ENCODE measurements at regions not wholly inside any gene's neighbourhood (a gene's known extent, or its start where the extent isn't known, plus 50 kb on each side); places are given as distances from the start of the nearest gene placed in this dataset.

DNA sequence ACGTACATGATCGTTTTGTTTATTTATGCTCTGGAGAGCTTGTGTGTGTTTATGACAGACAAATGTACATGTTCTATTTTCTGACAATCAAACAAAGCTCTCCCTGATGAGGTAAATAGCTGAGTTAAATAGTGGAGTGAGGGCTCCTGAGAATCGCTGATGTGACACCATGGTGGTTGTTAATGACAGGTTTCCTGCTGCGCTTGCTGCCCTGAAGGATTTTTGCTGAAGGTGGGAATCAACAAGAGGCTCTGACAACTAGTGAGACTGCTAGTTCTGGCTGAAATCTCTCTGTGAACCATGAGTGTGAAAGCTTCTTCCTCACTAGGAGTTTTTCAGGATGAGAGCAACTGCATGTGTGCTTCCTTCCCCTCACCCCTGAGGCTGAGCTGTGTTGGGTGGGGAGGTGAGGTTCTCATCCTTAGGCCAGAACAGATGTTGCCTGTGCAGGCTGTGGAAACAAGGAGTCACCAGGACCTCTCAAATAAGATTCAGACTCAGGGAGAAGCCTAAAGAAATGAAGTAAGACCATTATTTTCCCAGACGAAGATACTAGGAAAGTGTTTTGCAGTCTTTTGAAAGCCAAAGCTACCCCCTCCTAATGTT is 173.4 kb upstream of the JADE1 start:
- TF ChIP-seq ELF4 (CRISPR knock-in tag; IDR thresholded peaks at IDR 0.05; ENCODE audit: low read depth) (no peak), NR1H2 (CRISPR knock-in tag; IDR thresholded peaks at IDR 0.05) (no peak), JUN (CRISPR knock-in tag; IDR thresholded peaks at IDR 0.05) (no peak), ETV6 (CRISPR knock-in tag; IDR thresholded peaks at IDR 0.05) (no peak)
- TF ChIP-seq, protein P1, sequence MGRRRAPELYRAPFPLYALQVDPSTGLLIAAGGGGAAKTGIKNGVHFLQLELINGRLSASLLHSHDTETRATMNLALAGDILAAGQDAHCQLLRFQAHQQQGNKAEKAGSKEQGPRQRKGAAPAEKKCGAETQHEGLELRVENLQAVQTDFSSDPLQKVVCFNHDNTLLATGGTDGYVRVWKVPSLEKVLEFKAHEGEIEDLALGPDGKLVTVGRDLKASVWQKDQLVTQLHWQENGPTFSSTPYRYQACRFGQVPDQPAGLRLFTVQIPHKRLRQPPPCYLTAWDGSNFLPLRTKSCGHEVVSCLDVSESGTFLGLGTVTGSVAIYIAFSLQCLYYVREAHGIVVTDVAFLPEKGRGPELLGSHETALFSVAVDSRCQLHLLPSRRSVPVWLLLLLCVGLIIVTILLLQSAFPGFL (CRISPR knock-in tag; IDR thresholded peaks at IDR 0.05; ENCODE audit: borderline replicate concordance) = no peak
- TF ChIP-seq, protein P2, sequence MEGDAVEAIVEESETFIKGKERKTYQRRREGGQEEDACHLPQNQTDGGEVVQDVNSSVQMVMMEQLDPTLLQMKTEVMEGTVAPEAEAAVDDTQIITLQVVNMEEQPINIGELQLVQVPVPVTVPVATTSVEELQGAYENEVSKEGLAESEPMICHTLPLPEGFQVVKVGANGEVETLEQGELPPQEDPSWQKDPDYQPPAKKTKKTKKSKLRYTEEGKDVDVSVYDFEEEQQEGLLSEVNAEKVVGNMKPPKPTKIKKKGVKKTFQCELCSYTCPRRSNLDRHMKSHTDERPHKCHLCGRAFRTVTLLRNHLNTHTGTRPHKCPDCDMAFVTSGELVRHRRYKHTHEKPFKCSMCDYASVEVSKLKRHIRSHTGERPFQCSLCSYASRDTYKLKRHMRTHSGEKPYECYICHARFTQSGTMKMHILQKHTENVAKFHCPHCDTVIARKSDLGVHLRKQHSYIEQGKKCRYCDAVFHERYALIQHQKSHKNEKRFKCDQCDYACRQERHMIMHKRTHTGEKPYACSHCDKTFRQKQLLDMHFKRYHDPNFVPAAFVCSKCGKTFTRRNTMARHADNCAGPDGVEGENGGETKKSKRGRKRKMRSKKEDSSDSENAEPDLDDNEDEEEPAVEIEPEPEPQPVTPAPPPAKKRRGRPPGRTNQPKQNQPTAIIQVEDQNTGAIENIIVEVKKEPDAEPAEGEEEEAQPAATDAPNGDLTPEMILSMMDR (IDR thresholded peaks at IDR 0.05) = no peak
- TF ChIP-seq, protein P3, sequence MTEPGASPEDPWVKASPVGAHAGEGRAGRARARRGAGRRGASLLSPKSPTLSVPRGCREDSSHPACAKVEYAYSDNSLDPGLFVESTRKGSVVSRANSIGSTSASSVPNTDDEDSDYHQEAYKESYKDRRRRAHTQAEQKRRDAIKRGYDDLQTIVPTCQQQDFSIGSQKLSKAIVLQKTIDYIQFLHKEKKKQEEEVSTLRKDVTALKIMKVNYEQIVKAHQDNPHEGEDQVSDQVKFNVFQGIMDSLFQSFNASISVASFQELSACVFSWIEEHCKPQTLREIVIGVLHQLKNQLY (CRISPR knock-in tag; IDR thresholded peaks at IDR 0.05) = no peak
- TF ChIP-seq, protein P4, sequence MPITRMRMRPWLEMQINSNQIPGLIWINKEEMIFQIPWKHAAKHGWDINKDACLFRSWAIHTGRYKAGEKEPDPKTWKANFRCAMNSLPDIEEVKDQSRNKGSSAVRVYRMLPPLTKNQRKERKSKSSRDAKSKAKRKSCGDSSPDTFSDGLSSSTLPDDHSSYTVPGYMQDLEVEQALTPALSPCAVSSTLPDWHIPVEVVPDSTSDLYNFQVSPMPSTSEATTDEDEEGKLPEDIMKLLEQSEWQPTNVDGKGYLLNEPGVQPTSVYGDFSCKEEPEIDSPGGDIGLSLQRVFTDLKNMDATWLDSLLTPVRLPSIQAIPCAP (CRISPR knock-in tag; IDR thresholded peaks at IDR 0.05) = no peak
- TF ChIP-seq, protein P5, sequence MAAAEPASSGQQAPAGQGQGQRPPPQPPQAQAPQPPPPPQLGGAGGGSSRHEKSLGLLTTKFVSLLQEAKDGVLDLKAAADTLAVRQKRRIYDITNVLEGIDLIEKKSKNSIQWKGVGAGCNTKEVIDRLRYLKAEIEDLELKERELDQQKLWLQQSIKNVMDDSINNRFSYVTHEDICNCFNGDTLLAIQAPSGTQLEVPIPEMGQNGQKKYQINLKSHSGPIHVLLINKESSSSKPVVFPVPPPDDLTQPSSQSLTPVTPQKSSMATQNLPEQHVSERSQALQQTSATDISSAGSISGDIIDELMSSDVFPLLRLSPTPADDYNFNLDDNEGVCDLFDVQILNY (CRISPR knock-in tag; IDR thresholded peaks at IDR 0.05) = no peak
- TF ChIP-seq, protein P6, sequence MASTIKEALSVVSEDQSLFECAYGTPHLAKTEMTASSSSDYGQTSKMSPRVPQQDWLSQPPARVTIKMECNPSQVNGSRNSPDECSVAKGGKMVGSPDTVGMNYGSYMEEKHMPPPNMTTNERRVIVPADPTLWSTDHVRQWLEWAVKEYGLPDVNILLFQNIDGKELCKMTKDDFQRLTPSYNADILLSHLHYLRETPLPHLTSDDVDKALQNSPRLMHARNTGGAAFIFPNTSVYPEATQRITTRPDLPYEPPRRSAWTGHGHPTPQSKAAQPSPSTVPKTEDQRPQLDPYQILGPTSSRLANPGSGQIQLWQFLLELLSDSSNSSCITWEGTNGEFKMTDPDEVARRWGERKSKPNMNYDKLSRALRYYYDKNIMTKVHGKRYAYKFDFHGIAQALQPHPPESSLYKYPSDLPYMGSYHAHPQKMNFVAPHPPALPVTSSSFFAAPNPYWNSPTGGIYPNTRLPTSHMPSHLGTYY (CRISPR knock-in tag; IDR thresholded peaks at IDR 0.05) = no peak
